SK-N-SH (cell line): ENCODE measurements at regions not wholly inside any gene's neighbourhood (a gene's known extent, or its start where the extent isn't known, plus 50 kb on each side); places are given as distances from the start of the nearest gene placed in this dataset.

Source experiments
- GABPA ChIP-seq: IDR thresholded peaks from 2 replicates; pipeline ENCODE4 v1.4.0; 2012; ENCODE audit warnings: low read depth, mild to moderate bottlenecking
- JUND ChIP-seq: IDR thresholded peaks from 2 replicates; pipeline ENCODE4 v1.4.0; 2012
- REST ChIP-seq: IDR thresholded peaks from 2 replicates; pipeline ENCODE4 v1.6.1; 2012; ENCODE audit warnings: mild to moderate bottlenecking, low read depth, low read length, moderate library complexity
- YY1 ChIP-seq: IDR thresholded peaks from 2 replicates; pipeline ENCODE4 v1.4.0; 2012; ENCODE audit warnings: low read depth, mild to moderate bottlenecking
- ZBTB33 ChIP-seq: IDR thresholded peaks from 2 replicates; pipeline ENCODE4 v1.4.0; 2012; ENCODE audit warnings: low read depth, borderline replicate concordance
- TF ChIP-seq, protein P1 (sequence below): fragments of 200-600 bp; sonication (generic); IDR thresholded peaks from 2 replicates; pipeline ENCODE4 v1.6.1; 2017; ENCODE audit warnings: antibody characterized with exemption, mild to moderate bottlenecking, moderate library complexity
- TF ChIP-seq, protein P2 (sequence below): fragments of 150-350 bp; IDR thresholded peaks from 2 replicates; pipeline ENCODE4 v1.6.1; 2017; ENCODE audit warnings: antibody characterized with exemption, low read length, low read depth, borderline replicate concordance

GRCh38 chr10:53358536-53358935 lies 586.0 kb upstream of the MBL2 start:
- TF ChIP-seq YY1 (no peak), ZBTB33 (no peak), JUND (no peak), REST (no peak), GABPA (no peak)
- TF ChIP-seq, protein P1, sequence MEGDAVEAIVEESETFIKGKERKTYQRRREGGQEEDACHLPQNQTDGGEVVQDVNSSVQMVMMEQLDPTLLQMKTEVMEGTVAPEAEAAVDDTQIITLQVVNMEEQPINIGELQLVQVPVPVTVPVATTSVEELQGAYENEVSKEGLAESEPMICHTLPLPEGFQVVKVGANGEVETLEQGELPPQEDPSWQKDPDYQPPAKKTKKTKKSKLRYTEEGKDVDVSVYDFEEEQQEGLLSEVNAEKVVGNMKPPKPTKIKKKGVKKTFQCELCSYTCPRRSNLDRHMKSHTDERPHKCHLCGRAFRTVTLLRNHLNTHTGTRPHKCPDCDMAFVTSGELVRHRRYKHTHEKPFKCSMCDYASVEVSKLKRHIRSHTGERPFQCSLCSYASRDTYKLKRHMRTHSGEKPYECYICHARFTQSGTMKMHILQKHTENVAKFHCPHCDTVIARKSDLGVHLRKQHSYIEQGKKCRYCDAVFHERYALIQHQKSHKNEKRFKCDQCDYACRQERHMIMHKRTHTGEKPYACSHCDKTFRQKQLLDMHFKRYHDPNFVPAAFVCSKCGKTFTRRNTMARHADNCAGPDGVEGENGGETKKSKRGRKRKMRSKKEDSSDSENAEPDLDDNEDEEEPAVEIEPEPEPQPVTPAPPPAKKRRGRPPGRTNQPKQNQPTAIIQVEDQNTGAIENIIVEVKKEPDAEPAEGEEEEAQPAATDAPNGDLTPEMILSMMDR, result no peak
- TF ChIP-seq, protein P2, sequence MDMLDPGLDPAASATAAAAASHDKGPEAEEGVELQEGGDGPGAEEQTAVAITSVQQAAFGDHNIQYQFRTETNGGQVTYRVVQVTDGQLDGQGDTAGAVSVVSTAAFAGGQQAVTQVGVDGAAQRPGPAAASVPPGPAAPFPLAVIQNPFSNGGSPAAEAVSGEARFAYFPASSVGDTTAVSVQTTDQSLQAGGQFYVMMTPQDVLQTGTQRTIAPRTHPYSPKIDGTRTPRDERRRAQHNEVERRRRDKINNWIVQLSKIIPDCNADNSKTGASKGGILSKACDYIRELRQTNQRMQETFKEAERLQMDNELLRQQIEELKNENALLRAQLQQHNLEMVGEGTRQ, result no peak
